ENCODE measurements at regions not wholly inside any gene's neighbourhood (a gene's known extent, or its start where the extent isn't known, plus 50 kb on each side); places are given as distances from the start of the nearest gene placed in this dataset.
A peak's percentile ranks its signal among the peaks of the same experiment; 100 is the strongest.

- DNase-seq (ENCODE audit: low read depth in 3 of 3), result no peak
Observed at GRCh38 chr9:88658311-88658822, 123.4 kb downstream of the NXNL2 start.

GRCh38 chr9:88659126-88659525 is 124.1 kb downstream of the NXNL2 start:
- no peak for DNase-seq (ENCODE audit: low read depth in 3 of 3)

- peak in 1 of 3 experiments; percentile 5 for DNase-seq (ENCODE audit: low read depth in 3 of 3)
Observed at GRCh38 chr9:88660611-88661010, 125.6 kb downstream of the NXNL2 start.

- no peak for DNase-seq (ENCODE audit: low read depth in 3 of 3)
Observed at GRCh38 chr9:88661759-88662158, 126.8 kb downstream of the NXNL2 start.

GRCh38 chr9:88663771-88664419 is 128.9 kb downstream of the NXNL2 start:
- no peak for DNase-seq (ENCODE audit: low read depth in 3 of 3)

GRCh38 chr9:88664773-88665172 is 129.8 kb downstream of the NXNL2 start:
- DNase-seq (ENCODE audit: low read depth in 3 of 3), result no peak

DNA sequence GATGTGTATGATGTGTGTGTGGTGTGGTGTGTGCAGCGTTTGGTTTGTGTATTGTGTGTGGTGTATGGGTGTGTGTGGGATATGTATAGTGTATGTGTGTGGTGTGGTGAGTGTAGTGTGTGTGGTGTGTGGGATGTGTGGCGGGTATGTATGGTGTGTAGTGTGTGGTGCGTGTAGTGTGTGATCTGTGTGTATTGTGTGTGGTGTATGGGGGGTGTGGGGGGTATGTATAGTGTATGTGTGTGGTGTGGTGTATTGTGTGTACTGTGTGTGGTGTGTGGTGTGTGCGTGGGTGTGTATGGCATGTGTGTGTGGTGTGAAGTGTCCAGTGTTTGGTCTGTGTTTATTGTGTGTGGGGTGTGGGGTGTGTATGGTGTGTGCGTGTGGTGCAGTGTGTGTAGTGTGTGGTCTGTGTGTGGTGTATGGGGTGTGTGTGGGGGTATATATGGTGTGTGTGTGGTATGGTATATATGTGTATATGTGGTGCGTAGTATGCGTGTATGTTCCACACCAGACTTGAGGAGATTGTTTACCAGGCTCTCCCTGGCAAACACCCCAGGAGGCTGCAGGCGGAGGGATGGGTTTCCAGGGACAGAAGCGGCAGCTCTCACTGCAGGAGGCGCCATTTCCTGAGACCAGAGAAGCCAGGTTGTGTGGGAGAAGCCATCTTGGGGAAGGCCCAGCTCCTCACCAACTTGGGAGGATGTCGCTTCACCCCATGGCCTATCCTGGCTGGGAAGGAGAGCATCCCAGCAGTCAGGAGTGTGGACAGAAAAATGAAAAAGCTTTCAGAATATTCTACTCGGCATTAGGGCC is 138.1 kb downstream of the NXNL2 start:
- DNase-seq (ENCODE audit: low read depth in 3 of 3), result no peak

- no peak for DNase-seq (ENCODE audit: low read depth in 3 of 3)
Observed at GRCh38 chr9:88673886-88674285, 138.9 kb downstream of the NXNL2 start.

GRCh38 chr9:88676644-88677043 is 141.7 kb downstream of the NXNL2 start:
- DNase-seq (ENCODE audit: low read depth in 3 of 3), result no peak

DNA sequence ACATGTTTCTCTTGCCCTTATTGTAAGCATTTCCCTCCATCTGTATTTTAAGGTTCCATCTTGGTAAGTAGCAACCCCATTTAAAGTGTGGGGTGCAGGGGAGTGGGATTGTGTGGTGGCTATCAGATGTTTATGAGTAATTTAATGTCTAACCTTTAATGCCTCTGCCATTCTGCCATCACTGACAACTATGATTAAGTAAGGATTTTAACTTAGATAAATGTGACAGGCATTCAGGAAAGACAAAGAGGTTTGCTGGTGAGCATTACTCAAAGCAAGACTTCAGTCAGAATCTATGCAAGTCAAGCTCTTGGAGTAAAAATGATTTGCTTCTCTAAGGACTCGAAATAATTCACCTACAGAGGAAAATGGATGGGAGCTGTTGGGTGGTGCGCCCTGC is 143.0 kb downstream of the NXNL2 start:
- no peak for DNase-seq (ENCODE audit: low read depth in 3 of 3)

DNA sequence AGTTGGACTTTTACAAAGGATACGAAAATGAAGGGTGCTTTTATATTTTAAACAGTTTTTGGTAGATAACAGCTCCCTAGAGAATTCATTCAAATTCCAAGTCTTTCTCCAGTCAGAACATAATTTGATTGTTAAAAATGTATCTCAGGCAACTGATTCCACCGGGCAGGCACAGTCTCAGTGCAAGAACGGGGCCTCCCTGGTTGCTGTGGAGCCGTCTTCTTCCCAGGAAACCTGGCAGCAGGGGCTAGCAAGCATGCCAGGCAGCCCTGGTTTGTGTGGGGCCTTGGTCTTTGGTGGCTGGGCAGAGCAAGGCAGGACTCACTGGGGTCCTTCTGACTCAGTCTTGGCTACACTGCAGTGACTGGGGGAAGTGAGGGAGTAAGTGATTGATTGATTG is 143.5 kb downstream of the NXNL2 start:
- no peak for DNase-seq (ENCODE audit: low read depth in 3 of 3)

DNA sequence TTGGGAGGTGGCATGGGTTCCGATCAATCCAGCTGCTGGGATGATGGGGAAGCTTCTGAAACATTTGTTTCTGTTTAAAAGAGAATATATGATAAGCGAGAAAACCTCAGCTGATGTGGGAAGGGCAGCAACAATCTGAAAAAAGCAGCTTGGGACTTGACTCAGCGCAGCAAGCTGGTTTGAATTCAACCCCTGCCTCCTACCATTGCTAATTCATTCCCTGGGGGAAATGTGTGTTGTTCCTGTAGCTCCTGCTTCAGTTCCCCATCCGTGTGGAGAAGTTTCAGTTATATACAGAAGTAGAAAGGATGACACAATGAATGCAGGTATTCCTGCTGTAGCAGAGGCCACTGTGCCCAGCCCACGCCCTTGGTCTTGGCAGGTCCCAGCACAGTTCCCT is 145.1 kb downstream of the NXNL2 start:
- DNase-seq (ENCODE audit: low read depth in 3 of 3), result no peak

DNA sequence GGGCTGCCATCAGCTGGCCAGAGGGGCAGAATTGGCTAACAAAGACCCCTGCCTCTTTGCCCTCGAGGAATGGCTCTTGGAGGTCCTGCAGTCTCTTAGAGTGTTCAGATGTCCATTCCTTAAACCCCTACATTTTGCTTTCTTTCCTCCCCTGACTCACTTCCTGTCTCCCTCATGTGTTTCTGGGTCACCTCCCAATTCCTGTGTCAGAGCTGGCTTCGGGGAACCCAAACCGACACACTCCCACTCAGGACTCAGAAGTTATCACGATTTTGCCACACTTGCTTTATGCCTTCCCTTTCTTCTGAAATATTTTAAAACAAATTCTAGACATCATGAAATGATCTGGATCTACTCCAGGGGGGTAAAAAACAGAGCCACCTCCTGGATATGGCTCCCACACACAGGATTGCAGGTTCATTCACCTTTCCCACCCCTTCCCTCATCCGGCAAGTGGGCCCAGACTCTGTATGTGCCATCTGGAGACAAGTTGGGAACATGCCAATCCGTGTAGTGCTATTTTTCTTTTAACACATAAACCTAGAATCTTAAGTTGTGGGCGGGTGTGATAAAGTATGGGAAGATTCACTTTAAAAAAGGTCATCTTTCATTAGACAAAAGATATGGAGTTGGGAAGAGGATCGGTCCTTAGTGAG is 145.7 kb downstream of the NXNL2 start:
- no peak for DNase-seq (ENCODE audit: low read depth in 3 of 3)

- DNase-seq (ENCODE audit: low read depth in 3 of 3), result no peak
Observed at GRCh38 chr9:88681434-88681833, 146.5 kb downstream of the NXNL2 start.

- DNase-seq (ENCODE audit: low read depth in 3 of 3), result no peak
Observed at GRCh38 chr9:88682431-88682831, 147.5 kb downstream of the NXNL2 start.

DNA sequence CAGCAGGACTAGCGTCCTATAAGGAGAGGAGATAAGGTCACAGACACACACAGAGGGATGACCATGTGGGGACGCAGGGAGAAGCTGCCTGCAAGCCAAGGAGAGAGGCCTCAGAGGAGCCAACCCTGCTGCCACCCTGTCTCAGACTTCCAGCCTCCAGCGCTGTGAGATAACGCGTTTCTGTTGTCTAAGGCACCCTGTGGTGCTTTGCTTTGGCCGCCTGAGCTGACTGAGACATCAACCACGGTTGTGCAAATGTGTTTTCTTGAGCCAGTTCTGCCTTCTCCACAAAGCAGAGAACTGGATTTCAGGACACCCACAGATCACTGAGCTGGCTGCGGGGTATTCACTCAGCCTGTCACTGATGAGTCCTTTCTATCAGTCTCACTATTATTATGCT is 149.1 kb downstream of the NXNL2 start:
- no peak for DNase-seq (ENCODE audit: low read depth in 3 of 3)

- no peak for DNase-seq (ENCODE audit: low read depth in 3 of 3)
Observed at GRCh38 chr9:88684845-88685244, 149.9 kb downstream of the NXNL2 start.

- no peak for DNase-seq (ENCODE audit: low read depth in 3 of 3)
Observed at GRCh38 chr9:88685966-88686365, 151.0 kb downstream of the NXNL2 start.

- DNase-seq (ENCODE audit: low read depth in 3 of 3), result no peak
Observed at GRCh38 chr9:88689509-88690298, 154.7 kb downstream of the NXNL2 start.

GRCh38 chr9:88690628-88691027 is 155.7 kb downstream of the NXNL2 start:
- no peak for DNase-seq (ENCODE audit: low read depth in 3 of 3)

DNA sequence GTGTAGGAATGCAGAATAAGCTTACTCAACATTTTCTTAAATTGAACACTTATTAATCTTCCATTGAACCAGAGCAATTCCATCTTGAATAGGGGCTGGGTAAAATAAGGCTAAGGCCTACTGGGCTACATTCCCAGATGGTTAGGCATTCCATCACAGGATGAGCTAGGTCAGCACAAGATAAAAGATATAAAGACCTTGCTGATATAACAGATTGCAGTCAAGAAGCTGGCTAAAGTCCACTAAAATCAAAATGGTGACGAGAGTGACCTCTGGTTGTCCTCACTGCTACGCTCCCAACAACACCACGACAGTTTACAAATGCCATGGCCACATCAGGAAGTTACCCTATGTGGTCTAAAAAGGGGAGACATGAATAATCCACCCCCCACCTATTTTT is 156.1 kb downstream of the NXNL2 start:
- no peak for DNase-seq (ENCODE audit: low read depth in 3 of 3)

GRCh38 chr9:88691811-88692210 is 156.8 kb downstream of the NXNL2 start:
- no peak for DNase-seq (ENCODE audit: low read depth in 3 of 3)

Data from stimulated activated CD4-positive, alpha-beta T cell treated with anti-CD3 and anti-CD28 coated beads, TNF-alpha, amount 100 ng/mL, for 24 hours (primary cell).